HG02610 (cell line): ENCODE measurements at regions not wholly inside any gene's neighbourhood (a gene's known extent, or its start where the extent isn't known, plus 50 kb on each side); places are given as distances from the start of the nearest gene placed in this dataset.
"Not testable (repeated sequence)": the region's sequence is repeated elsewhere in the genome, so short reads cannot be mapped to it uniquely, and the experiment has no call there.

Experiments used
- ATAC-seq: cut with Tn5 transposase; IDR thresholded peaks from one replicate; pipeline ENCODE4 v1.9.1; 2021; ENCODE audit warnings: mild to moderate bottlenecking, moderate library complexity; ENCODE audit not compliant: unreplicated experiment

DNA sequence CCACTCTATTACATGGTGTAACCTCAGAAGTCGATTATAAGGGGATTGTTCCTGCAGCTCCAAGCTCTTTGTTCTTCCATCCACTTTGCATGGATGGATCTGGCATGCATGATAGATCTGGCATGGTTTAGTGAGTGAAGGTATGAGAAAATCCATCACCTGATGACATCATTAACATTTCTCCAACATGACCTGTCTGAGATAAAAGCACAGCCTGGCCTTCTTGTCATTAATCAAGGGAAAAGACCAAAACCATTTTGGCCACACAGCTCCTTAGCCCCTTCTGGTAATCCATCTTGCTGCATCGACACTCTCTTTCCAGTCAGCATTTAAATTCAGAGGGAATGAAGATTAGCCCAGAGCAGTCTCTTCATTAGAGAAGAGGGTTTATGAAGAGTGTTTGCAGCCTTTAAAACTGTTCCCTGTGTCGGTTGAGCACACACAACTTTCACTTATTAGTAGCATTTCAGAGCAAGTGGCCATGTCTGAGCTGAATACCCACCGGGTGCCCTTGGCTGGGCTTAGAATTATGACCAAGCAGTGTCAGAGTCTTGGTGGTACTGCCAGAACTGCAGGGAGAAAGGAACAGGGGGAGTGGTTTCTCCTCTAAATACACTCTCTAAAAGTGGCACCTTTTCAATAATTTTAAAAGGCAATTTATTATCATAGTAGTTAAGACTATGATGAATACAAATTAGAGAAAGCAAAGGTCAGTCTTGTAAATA, 246.0 kb downstream of the HAPSTR1 start:
- no peak for ATAC-seq

DNA sequence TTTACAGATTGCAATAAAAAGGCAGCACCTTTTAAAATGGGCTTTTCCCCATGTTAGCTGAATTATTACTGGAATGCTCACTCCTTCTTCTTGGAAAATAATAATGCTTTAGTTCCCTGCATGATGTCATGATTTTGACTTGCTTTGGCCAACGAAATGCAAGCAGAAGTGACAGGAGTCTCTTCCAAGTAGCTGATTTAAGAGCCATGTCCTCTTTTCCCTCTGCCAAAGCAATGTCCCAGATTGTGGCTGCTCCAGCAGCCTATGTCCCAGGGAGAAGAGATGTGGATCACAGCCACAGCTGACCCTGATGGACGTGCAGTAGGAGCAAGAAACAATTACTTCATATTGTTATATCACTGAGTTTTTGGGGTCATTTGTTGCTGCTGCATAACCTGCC, 246.6 kb downstream of the HAPSTR1 start:
- ATAC-seq, result no peak

DNA sequence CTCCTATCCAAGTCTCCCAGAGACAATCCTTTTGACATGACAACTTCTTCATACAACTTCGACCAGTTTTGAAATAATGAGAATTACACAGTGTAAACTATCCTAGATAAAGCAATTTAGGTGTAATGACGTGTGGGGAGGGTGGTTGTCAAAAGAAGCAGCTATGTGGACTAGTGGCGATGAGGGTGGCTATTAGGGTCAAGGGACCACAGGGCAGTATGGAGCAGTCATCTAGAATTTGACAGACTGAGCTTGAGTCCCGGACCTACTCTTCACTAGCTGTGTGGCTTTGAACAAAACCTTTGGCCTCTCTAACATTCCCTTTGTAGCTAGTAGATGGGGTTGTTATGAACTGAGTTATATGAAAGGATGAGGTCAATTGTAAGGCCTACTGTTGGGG, 247.1 kb downstream of the HAPSTR1 start:
- no peak for ATAC-seq

DNA sequence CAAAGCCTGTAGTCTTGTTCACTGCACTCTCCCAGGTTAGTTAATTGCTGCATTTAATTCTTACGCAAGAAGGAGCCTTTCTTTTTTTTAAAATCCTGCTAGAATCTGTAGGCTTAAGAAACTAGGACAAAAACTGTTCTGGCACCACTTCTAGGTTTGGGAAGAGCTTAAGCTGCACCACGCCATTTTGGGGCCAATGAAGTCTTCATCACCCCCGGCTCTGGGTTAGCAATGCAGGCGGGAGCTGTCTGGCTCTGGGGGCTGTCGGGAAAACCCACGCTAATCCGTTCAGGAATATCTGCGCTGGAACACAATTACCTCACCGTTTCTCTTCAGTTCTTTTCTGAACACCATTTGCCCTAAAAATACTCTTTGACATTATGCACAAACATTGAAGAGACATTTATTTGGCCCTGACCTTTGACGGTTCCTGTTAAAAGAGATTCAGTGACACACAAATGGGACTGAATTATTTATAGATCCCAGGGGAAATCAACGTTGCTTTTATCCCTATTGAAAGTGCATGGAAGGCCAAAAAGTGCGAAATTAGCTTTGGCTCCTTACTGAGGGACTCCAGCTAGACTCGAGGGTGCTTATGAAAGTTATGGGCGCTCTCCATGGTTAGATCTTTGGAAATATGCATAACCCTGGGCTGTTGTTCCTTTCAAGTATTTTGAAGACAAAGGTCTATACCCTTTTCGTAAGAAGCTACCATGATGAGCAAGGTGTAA, 249.2 kb downstream of the HAPSTR1 start:
- no peak for ATAC-seq

GRCh38 chr16:9343276-9343675, 251.8 kb downstream of the HAPSTR1 start:
- ATAC-seq, result no peak

DNA sequence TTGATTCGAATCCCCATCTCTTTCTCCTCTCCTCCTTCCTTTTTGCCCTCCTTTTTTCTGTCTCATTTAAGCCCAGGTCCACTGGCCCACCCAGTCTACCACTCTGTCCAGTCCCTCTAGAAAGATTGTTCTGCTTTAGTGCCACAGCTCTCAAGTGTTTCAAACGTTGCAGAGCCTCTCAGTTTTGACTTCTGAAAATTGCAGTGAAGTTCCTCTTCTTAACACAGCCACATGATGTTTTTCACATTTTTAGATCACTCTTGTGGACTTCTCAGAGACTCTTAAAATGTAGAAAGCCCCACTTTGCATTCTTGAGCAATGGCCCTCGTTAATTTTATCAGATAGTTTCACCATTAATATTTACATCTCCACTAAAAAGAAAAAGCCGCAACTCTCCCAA, 253.1 kb downstream of the HAPSTR1 start:
- no peak for ATAC-seq

DNA sequence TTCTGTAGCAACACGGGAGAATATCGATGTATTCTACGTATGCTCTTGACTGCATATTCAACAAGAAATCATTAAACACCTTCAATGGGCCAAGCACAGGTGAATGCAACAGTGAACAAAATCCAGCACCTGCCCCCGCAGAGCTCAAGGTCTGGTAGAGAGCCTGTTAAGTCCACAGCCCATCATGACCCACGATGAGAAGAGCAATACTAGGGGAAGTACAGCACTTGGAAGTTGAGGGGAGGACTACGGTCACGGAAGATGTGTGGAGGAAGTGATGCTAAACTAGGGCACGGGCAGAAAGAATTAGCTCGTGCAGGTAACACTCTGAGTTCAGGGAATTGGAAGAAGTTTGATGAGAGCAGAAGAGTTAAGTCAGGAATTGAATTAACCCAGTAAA, 253.6 kb downstream of the HAPSTR1 start:
- ATAC-seq, result no peak

DNA sequence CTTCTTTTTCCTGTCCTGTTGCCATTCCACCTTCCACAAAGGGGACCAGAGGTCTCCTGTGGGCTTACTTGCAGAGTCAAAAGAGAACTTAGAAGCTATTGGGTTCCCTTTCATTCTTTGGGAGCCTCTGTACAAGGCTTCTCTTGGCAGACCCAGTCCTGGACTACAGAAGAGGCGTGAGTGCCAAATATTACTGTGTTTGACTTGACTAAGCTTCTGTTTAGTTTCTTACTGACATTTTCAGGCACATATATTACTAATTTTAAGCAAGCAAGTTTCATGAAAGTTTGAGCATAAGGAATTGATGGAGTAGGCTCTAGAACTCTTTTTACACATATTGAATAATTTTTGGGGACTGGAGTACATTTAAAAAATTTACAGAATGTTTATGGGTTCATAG, 254.4 kb downstream of the HAPSTR1 start:
- ATAC-seq, result no peak

- no peak for ATAC-seq
Observed at GRCh38 chr16:9348912-9349311, 257.5 kb downstream of the HAPSTR1 start.

DNA sequence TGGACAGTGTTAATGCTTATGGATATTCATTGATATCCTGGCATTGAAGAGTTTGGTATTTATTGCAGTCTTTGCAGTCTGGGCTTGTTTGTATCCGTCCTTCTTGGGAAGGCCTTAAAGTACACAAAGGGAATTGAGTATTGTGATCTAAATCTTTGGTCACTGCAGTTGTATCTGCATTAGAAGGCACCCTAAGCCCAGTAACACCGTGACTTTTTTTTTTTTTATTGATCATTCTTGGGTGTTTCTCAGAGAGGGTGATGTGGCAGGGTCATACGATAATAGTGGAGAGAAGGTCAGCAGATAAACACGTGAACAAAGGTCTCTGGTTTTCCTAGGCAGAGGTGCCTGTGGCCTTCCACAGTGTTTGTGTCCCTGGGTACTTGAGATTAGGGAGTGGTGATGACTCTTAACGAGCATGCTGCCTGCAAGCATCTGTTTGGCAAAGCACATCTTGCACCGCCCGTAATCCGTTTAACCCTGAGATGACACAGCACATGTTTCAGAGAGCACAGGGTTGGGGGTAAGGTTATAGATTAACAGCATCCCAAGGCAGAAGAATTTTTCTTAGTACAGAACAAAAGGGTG, 258.0 kb downstream of the HAPSTR1 start:
- not testable (repeated sequence) for ATAC-seq

- not testable (repeated sequence) for ATAC-seq
Observed at GRCh38 chr16:9350119-9350799, 258.8 kb downstream of the HAPSTR1 start.

DNA sequence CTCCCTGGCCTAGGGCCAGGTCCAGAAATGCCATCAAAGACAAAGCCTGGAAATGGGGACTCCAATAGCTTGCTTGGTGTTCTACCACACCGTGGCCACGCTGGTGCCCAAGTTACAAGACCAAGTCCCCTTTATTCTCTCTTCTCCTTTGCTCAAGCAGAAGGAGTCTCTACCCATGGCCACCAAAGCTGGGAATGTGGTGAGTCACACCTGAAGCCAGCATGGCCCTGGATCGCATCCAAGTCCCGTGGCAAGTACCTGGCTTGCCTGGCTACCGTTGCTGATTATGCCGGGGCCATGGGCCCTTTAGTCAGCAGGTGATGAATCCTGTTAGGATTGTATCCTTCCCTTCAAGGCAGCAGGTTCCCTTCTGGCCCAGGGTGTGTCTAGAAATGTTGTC, 260.0 kb downstream of the HAPSTR1 start:
- ATAC-seq, result no peak

- ATAC-seq, result no peak
Observed at GRCh38 chr16:9351841-9352434, 260.5 kb downstream of the HAPSTR1 start.

DNA sequence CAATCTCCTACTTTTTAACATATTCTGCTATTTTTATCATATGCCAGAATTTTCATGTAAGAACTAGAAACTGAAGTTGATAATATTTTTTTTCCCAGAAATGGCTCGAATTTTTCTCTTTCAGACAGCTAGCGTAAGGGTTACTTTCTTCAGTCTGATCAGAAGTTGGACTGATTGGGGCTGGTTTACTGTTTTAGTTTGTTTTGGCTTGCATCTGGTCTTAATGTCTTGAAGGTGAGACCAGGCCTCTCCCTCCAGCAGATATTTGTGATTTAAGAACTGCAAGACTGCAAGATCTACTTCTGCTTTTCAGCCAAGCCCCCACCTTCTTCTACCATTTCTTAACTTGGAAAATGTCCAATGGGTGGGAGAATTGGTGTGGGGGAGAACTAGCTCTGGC, 266.4 kb downstream of the HAPSTR1 start:
- ATAC-seq, result no peak

GRCh38 chr16:9360075-9360474, 268.6 kb downstream of the HAPSTR1 start:
- ATAC-seq, result no peak

DNA sequence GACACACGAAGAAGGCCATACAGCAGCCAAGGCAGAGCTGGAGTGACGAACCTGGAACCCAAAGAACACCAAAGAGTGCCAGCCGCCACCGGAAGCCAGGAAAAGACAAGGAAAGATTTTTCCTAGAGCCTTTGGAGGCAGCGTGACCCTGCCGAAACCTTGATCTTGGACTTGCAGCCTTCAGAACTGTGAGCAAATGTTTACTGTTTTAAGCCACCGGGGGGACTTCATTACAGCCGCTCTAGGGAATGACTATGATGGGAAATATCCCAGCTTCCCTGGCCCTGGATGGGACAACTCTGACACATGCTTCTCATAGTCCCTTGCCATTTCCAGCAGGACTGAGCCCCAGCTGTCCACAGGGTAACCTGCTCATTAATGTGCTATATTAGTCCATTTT, 270.6 kb downstream of the HAPSTR1 start:
- ATAC-seq, result no peak

- ATAC-seq, result no peak
Observed at GRCh38 chr16:9362604-9363003, 271.2 kb downstream of the HAPSTR1 start.

- ATAC-seq, result no peak
Observed at GRCh38 chr16:9363520-9363919, 272.1 kb downstream of the HAPSTR1 start.

- no peak for ATAC-seq
Observed at GRCh38 chr16:9364721-9365369, 273.4 kb downstream of the HAPSTR1 start.

- ATAC-seq, result no peak
Observed at GRCh38 chr16:9365370-9365728, 273.9 kb downstream of the HAPSTR1 start.
